ENCODE measurements at regions not wholly inside any gene's neighbourhood (a gene's known extent, or its start where the extent isn't known, plus 50 kb on each side); places are given as distances from the start of the nearest gene placed in this dataset.

DNA sequence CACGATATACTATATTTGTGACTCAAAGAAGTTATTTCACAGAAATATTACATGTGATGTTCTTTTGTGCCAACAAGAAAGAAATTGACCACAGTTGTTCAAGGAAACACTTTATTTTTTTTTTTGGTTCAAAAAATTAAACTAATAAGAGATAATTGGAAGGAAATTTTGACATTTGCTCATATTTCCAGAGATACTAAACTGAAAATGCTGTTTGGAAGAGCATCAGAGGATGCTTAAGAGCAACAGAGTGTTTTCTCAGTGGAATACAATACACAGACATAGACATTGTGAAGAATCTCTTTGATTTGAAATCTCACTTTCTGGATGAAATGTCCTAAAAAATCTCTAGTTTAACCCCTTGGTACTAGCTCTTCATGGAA lies 760.4 kb upstream of the CXADR start:
- Histone ChIP-seq H3K9me3 (no peaks in the 10 kb centered on the region), H3K36me3 (no peaks in the 10 kb centered on the region), H3K27ac (no peak overlapping the region), H3K4me3 (no peak overlapping the region), H3K4me1 (no peaks in the 10 kb centered on the region), H3K27me3 (no peaks in the 10 kb centered on the region)
- WGBS, 2 donors: 41 to 58% methylated on average over 1 of the region's 1 CpG
- DNase-seq (ENCODE audit: low spot score in 2 of 2): no peak
- no peak for TF ChIP-seq POLR2A (IDR thresholded peaks at IDR 0.05)
- TF ChIP-seq, protein P1, sequence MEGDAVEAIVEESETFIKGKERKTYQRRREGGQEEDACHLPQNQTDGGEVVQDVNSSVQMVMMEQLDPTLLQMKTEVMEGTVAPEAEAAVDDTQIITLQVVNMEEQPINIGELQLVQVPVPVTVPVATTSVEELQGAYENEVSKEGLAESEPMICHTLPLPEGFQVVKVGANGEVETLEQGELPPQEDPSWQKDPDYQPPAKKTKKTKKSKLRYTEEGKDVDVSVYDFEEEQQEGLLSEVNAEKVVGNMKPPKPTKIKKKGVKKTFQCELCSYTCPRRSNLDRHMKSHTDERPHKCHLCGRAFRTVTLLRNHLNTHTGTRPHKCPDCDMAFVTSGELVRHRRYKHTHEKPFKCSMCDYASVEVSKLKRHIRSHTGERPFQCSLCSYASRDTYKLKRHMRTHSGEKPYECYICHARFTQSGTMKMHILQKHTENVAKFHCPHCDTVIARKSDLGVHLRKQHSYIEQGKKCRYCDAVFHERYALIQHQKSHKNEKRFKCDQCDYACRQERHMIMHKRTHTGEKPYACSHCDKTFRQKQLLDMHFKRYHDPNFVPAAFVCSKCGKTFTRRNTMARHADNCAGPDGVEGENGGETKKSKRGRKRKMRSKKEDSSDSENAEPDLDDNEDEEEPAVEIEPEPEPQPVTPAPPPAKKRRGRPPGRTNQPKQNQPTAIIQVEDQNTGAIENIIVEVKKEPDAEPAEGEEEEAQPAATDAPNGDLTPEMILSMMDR (IDR thresholded peaks at IDR 0.05): no peak
- TF ChIP-seq EP300 (IDR thresholded peaks at IDR 0.05): no peak

DNA sequence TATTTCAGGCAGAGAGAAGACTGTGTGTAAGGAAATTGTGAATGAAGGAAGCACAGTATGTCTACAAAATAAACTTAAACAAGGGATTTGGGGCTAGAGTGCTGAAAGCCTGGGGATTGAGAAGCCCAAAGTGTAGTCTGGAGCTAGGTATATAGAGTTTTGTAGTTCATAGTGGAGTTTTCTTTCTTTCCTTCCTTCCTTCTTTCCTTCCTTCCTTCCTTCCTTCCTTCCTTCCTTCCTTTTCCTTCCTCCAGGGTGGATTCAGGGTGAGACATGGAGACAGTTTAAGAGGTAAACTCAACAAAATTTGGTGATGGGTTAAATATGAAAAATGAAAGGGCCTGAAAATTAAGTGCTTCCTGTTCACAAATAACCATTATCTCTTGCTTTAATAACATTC lies 757.8 kb upstream of the CXADR start:
- no peak overlapping the region for H3K27ac ChIP-seq
- no peak for DNase-seq (ENCODE audit: low spot score in 2 of 2)
- no peaks in the 10 kb centered on the region for H3K27me3 ChIP-seq
- no peak for TF ChIP-seq POLR2A (IDR thresholded peaks at IDR 0.05)
- TF ChIP-seq, protein P1 (IDR thresholded peaks at IDR 0.05): no peak
- no peak for TF ChIP-seq EP300 (IDR thresholded peaks at IDR 0.05)
- no peaks in the 10 kb centered on the region for H3K36me3 ChIP-seq
- no peaks in the 10 kb centered on the region for H3K4me1 ChIP-seq
- H3K4me3 ChIP-seq: no peak overlapping the region
- H3K9me3 ChIP-seq: no peaks in the 10 kb centered on the region

DNA sequence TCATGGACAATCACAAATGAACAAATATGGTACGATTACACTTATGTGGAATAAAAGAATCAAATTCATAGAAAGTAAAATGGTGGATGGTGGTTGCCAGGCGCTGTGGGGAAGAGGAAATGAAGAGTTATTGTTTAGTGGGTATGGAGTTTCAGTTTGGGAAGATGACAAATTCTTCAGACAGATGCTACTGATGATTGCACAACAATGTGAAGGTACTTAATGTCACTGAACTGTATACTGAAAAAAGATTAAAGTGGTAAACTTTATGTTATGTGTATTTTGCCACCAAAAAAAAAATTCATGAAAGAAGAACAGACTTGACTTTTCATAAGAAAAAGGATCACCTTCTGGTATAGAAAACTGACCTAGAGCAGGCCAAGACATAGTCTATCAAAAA lies 745.6 kb upstream of the CXADR start:
- no peak for DNase-seq (ENCODE audit: low spot score in 2 of 2)
- Histone ChIP-seq H3K36me3 (no peaks in the 10 kb centered on the region), H3K27ac (no peak overlapping the region), H3K4me1 (no peaks in the 10 kb centered on the region), H3K4me3 (no peak overlapping the region), H3K27me3 (no peaks in the 10 kb centered on the region), H3K9me3 (no peaks in the 10 kb centered on the region)
- 94% methylated on average over 2 of the region's 2 CpGs for WGBS, 2 donors
- TF ChIP-seq POLR2A (IDR thresholded peaks at IDR 0.05) (no peak), EP300 (IDR thresholded peaks at IDR 0.05) (no peak)
- TF ChIP-seq, protein P1 (IDR thresholded peaks at IDR 0.05): no peak

DNA sequence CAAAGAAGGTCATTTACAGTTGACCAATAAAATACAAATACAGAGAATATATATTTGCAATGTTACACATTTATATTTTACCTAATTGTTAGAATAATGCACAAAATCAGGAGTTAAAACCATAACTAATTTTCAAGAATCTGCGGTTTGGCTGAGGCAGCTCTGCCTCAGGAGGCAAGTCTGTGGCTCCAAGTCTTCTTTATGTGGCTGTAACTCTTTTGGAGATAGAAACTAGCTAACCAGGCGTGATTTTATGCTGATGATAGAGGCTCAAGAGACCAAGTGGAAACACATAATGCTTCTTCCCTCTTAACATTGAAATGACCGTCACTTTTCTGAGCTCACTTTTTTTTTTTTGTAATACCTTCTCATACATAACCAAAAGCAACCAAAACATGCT lies 744.7 kb upstream of the CXADR start:
- no peak overlapping the region for H3K4me3 ChIP-seq
- no peak for DNase-seq (ENCODE audit: low spot score in 2 of 2)
- no peak for TF ChIP-seq POLR2A (IDR thresholded peaks at IDR 0.05)
- TF ChIP-seq, protein P1 (IDR thresholded peaks at IDR 0.05): no peak
- TF ChIP-seq EP300 (IDR thresholded peaks at IDR 0.05): no peak
- WGBS, 2 donors: 85 to 92% methylated on average over 3 of the region's 3 CpGs
- no peaks in the 10 kb centered on the region for H3K4me1 ChIP-seq
- no peaks in the 10 kb centered on the region for H3K9me3 ChIP-seq
- no peaks in the 10 kb centered on the region for H3K27me3 ChIP-seq
- no peak overlapping the region for H3K27ac ChIP-seq
- no peaks in the 10 kb centered on the region for H3K36me3 ChIP-seq

DNA sequence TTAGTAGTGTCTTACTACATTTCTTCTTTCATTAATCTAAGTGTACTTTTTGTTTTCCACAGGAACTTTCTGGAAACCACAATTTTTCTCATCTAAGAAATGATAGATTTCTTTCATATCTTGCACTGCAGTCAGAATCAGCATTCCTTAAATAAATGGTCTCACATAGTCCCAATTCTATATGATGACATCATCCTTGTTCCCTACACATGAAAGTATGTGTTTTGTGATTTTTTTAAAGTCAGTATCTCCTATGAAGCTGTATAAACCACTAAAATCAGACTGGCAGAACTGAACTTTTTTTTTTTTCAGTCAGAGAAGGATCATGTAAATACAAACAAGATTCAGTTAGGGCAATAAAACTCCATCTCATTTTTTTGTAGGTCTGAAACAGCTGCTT lies 742.6 kb upstream of the CXADR start:
- TF ChIP-seq, protein P1 (IDR thresholded peaks at IDR 0.05): no peak
- TF ChIP-seq POLR2A (IDR thresholded peaks at IDR 0.05) (no peak), EP300 (IDR thresholded peaks at IDR 0.05) (no peak)
- no peaks in the 10 kb centered on the region for H3K4me1 ChIP-seq
- H3K27ac ChIP-seq: no peak overlapping the region
- H3K27me3 ChIP-seq: no peaks in the 10 kb centered on the region
- no peak for DNase-seq (ENCODE audit: low spot score in 2 of 2)
- no peaks in the 10 kb centered on the region for H3K36me3 ChIP-seq
- H3K4me3 ChIP-seq: no peak overlapping the region
- no peaks in the 10 kb centered on the region for H3K9me3 ChIP-seq
